Suprapubic skin (tissue), 2 donors: ENCODE measurements at regions not wholly inside any gene's neighbourhood (a gene's known extent, or its start where the extent isn't known, plus 50 kb on each side); places are given as distances from the start of the nearest gene placed in this dataset.

Source experiments
- EP300 ChIP-seq: sonication (generic); formaldehyde crosslinking; IDR thresholded peaks from one replicate; pipeline ENCODE4 v1.6.1; 2017; ENCODE audit warnings: antibody characterized with exemption
- POLR2A ChIP-seq, 2 donors: fragments of 450-650 bp; IDR thresholded peaks; one replicate each; pipeline ENCODE4 v1.6.1; 2017; ENCODE audit warnings: antibody characterized with exemption in 2 of 2, mild to moderate bottlenecking in 2 of 2, moderate library complexity in 2 of 2

- TF ChIP-seq POLR2A (IDR thresholded peaks at IDR 0.05) (no peak), EP300 (no peak)
These were observed 112.9 kb upstream of the DTNBP1 start for GRCh38 chr6:15775741-15776140.
